Activated CD4-positive, CD25-positive, alpha-beta regulatory T cell treated with anti-CD3 and anti-CD28 coated beads, Interleukin-2, amount 50 U/mL, for 16 hours (primary cell): ENCODE measurements at regions not wholly inside any gene's neighbourhood (a gene's known extent, or its start where the extent isn't known, plus 50 kb on each side); places are given as distances from the start of the nearest gene placed in this dataset.
"Not testable (repeated sequence)": the region's sequence is repeated elsewhere in the genome, so short reads cannot be mapped to it uniquely, and the experiment has no call there.

Experiments
- DNase-seq: peaks from one replicate; pipeline ENCODE4 v3.0.0-alpha.2; 2020; ENCODE audit warnings: low read depth, low spot score

DNA sequence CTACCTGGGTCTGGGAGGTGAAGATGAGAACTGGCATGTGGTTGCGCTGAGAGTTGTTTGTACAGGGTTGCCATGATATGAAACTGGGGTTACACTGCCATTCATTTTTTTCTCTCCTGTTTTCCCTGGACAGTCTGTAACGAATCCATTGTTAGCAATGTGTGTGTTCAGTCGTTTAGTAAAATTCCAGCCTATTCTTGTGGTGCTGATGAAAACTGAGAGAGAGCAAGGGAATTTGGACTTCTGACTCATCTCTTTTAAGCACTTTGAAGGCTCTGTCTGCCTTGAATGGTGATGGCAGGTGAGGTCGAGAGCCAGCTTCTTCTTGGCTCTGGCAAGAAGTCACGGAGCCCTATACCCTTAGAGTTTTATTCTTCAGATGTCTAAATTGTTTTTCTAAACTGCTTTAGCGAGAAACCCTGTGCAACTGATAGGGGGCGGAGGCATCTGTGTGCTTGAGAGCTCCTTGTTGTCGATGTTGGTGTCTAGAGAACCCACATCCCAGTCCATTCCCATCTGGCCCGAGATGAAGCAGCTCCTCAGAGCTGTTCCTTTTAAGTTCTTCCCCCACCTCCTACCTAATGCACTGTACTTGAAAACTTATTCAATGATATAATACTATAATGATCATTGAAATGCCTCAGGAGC, 204.4 kb downstream of the TMX1 start:
- no peak for DNase-seq

DNA sequence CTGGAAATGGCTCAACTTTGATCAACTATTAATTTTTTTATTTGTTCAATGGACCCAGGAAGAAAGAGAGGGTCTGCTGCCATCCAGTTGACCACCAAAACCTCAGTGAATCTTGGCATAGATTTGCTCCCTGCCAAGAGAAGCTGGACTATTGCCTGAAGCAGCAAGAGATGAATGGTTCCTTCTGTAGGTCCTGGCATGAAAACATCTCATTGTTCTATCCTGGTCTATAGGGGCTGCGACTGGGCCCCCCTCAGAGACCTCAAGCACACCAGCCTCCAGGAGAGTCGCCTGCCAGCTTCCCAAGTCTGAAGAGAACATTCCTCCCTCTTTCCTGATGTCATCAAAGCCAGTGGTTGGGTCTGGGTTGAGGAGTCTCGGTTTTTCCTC, 204.9 kb downstream of the TMX1 start:
- DNase-seq, result no peak

DNA sequence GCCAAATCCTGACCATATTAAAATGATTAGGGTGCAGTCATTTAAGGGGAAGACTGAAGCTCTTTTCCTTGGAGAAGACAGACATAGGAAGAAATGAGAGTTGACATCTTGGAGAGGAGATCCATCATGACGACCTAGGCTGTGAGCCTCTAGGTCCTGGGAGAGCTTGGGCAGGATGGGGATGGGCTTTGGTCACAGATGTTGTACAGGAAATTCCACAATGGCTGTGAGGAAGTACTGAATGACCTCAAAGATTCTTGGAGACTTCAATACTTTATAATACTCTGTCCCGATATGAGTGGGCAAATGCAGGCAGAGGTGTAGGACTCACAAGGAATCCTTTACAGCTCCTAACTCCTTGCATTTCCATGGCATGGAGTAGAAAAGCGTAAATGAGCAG, 204.9 kb upstream of the FRMD6 start:
- no peak for DNase-seq

DNA sequence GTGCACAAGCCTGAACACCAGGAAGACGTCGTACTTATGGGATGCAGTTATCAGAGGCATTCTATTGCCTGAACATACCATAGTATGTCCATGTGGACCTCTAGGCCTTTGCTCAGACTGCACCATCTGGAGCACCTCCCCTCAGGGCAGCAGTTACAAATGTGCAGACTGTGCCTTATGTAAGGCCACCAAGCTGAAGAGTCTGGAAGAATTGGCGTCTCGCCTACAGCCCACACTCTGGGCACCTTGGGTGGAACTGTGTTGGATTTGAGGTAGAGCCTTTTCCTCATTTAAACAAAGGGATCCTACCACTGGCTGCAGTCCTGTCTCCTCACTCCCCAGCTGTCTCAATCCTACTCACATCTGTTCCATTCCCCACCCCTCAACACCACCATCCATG, 204.3 kb upstream of the FRMD6 start:
- no peak for DNase-seq

DNA sequence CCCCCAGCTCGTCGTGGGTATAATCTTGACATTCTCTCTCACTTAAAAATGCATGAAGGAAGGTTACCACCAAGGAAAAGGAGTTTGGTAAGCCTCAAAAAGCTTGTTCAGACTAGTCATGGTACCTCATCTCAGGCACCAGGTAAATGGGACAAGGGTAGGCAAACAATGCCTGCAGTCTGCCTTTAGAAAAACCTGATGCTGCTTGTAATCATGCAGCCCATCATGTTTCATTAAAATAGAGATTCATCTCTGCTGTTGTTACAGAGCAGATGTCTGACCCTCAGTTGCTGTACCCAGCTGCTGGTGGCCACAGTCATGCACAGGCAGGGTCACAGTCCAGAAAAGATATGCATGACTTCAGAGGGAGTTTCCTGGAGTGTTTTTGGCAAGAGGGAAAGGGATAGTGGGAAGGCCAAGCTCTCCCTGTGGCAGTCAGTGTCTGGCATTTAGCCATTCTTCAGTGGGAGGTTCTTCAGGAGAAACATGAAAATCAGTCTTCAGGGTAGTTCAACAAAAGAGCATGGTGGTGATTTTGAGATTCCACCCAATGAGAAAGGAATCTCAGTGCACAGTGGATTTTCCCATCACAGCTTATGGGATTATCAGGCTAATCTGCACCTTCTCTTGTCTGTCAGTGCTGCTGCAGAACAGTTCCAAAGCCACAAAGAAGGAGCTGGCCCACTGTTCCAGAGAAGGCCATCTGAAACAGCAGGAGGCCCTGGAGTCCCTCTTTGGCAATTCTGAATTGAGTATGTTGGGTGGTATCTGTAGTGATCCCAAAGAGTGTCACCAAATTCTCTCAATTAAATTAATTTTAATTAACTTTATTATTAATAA, 202.7 kb upstream of the FRMD6 start:
- no peak for DNase-seq

DNA sequence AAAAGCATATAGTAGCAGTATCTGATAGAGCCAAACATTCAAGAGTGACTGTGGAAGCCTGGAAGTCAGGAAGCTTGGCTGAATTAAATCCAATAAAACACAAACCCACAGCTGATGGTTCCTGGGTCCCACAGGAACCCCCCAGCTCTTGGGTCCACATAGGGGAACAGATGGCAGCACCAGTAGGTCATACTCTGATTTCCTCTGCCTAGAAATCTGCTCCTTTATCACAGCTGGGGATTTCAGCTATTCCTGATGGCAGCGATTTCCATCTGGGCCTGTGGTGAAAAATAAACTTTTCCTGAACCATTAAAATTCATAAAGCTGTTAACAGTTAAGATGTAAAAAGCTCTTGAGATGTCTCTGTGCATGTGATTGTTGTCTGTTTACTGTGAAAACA, 202.0 kb upstream of the FRMD6 start:
- DNase-seq, result no peak

DNA sequence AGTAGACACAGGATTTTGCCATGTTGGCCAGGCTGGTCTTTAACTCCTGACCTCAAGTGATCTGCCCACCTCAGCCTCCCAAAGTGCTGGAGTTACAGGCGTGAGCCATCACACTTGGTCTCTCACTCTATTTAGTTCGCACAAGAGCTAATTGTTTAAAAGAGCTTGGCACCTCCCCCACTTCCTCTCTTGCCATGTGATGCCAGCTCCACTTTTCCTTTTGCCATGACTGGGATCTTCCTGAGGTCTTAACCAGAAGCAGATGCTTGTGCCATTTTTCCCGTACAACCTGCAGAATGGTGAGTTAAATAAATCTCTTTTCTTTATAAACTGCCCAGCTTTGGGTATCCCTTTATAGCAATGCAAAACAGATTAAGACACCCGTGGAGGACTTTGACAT, 200.1 kb upstream of the FRMD6 start:
- no peak for DNase-seq

DNA sequence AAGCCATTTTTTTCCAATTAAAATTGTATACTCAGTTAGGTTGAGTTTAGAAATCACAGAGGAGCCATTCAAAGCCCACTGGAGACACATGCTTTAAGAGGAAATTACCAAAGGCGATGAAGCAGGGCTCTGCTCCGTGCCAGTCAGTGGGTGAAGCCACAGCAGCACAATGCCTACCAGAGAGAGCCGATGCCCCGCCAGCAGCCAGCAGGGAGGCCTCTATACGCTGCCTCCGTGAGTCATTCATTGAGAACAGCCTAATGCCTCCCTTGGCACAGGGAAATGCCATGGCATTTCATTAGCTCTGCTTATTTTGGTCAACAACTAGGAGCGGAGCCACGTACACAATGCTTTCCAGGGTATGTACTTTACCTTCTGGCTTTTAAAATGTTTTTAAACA, 197.8 kb upstream of the FRMD6 start:
- DNase-seq, result no peak

DNA sequence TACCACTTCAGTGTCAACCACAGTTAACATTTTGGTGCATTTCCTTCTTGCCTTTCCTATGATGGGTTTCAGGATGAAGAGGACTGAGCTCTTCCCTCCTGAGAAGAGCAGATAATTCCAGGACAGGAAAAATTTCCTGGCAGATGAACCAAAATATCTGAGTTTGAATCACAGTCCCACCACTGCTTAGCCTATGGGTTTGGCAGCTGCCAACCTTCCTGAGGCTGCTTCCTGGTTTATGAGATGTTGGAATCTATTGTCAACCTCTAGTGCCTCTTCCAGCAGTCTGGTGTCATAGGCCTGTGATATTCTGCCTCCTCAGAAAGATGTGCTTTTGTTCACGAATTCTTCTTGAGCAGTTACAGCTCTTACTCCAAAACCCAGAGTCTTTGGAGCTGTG, 197.4 kb upstream of the FRMD6 start:
- no peak for DNase-seq

DNA sequence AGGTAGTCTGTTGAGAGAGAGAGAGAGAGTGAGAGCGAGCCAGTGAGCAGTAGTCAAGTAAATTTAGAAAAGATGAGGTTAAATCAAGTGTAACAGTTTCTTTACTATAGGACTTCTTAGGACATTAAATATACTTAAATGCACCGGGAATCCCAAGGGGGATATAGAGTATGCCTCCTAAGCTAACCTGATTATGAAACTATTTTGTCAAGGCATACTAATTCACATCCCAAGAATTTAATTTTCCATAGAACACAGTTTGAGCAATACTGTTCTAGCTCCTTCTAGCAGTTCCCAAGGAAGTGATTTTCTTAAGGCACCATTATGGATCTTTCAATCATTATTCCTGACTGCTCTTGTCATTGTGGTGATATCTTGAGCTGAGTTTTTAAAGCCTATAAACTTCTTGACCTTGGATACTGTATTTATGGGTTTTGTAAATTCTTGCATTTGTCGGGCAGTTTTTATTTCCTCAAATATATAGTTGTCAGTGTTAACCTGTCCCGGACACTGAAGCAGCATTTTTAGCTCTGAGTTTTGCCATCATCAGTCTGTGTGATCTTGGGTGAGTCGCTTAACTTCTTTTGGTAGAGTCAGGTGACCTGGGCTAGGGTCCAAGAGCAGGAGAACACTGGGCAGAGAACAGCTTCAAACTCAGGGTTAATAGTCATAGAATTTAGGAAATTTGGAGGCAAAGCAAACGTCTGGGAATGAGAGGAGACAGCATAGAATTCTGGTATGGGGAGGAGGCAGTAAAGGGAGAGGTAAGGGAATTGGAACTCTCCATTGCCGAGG, 196.5 kb upstream of the FRMD6 start:
- no peak for DNase-seq

DNA sequence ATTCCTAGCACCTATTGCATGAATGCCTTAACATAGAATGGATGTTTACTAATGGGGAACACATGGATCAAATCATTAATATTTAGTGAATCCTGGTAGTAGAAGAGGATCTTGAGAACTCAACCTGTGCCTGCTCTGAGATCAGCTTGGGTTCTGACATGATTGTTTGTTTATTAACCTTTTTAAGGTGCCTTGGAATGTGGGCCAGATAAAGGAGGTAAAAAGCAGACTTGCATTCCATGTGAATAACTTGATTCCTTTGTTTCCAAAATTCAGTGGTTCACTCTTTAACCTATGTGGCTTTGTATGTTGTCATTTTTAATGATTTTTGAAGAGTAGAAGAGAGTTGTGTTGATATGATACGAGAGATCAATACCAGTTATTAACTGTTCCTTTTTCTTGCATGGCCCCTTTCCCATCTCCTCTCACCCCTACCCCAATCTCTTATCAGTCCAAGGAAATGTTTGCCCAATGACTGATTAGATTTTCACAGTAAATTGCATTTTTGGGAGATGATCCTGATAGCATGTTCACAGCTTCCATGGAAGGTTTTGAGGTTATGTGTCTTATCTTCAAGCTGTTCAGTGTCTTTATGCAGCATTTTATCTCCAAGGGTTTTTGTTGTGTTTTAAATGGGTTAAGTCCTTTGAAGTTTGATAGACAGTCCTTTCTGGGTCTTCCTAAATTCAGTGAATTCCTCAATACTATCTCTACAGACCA, 193.7 kb upstream of the FRMD6 start:
- DNase-seq, result no peak

DNA sequence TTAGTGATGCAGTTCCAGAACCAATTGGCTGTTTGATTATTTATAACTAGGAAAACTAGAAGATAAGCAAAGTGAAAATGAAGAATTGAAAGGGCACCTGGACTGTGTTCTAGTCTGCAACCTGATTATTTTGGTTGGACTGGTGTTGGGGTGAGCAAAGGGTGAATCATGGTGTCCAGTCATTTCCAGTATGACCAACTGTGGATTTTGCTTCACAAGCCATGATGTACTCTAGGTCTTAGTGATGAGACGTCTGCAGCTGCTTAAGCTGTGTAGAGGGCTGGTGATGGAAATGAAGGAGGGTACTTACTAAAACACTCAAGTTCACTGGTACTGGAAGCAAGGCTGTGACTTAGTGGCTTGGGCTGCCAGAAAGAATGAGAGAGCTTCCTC, 193.2 kb upstream of the FRMD6 start:
- no peak for DNase-seq

DNA sequence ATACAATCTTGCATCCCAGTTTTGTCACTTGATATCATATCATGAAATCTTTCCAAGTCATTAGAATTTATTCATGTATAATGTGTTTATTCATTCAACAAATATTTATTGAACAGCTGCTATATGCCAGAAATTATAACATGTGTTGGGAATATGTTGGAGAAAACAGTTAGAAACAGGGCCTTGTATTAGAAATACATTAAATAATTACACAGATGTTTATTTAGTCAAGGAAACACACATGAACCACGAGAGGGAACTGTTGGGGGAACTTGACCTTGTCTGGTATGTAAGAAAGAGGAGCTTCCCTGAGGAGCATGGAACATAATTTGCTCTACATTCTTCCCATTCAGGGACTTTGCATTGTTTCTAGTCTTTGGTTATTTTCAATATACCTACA, 191.7 kb upstream of the FRMD6 start:
- no peak for DNase-seq

DNA sequence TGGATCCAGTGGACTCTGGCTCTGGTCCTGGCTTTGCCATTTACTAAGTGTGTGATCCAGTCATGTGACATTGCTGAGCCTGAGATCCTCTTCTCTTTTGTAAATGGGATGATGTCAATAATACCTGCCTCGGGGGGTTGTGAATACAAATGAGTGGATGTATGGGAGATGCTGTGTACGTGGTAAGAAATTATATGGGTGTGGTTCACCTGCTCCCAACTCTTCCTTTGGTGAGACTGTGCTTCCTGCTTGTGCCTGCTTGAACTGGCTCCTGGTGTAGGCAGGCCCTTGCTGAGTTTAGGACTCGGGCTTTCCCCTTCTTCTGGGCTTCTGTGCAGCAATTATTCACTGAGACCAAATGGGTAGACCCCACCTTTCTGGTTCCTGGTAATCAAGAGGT, 189.5 kb upstream of the FRMD6 start:
- no peak for DNase-seq

DNA sequence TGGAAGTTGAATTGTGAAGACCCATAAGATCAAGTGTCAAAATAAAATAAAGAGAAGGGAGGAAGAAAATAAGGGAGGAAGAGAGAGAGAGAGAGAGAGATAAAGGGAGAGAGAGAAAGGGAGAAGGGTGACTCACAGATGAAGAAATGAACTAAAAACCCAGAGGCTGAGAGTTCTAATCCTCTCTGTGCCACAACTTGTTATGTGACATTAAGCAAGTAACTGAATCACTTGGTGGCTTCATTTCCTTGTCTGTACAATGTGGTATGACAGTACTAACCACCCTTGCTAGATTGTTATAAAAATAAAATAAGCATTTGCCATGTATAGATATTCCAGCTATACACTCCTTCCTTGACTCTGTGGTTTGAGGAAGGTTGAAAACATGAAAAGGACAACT, 189.0 kb upstream of the FRMD6 start:
- DNase-seq, result no peak

DNA sequence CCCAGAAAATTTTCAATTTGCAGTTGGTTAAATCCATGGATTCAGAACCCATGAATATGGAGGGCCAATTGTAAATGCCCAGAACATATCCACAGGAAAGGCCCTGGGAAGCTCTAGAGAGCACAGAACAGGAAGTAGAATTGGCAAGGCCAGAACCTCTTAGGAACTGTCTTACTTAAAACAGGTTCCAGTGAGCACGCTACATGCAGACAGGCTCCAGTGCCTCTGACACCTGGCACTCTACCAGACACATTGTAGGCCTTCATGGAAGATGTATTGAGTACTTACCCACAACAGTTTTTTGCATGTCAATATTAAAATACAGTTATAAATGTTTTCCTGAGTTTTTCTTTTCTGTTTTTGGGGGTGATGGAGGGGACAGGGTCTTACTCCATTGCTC, 188.2 kb upstream of the FRMD6 start:
- no peak for DNase-seq

DNA sequence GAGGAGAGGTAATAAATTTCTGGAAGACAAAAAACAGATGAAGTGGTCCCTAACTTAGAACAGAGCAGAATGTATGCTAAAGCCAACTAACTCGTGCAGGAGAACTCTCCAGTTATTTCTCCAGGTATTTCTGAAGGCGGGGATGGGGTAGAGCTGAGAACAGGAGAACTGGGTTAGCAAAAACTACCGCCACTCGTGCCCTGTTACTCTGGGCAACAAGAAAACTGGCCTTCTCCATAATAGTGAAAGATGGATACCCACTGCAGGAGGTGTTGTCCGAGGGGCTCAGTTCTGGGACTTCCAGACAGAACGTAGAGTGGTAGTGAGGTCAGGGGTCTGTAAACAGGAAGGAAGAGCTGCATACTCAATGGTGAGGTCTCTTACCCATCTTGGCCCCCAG, 187.3 kb upstream of the FRMD6 start:
- DNase-seq, result no peak

DNA sequence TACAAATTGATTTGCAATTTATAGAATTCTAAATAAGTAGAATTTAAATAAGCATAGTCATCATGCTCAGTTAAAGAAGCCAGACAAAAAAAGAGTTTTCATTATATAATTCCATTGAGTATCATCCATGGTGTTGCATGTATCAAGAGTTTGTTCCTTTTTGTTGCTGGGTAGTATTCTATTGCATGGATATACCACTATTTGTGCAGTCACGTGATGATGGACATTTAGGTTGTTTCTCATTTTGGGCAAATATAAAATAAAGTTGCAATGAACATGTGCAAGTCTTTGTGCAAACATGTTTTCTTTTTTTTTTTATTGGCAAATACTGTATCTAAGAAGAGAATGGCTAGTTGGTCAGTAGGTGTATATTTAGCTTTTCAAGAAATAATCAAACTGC, 186.2 kb upstream of the FRMD6 start:
- no peak for DNase-seq

DNA sequence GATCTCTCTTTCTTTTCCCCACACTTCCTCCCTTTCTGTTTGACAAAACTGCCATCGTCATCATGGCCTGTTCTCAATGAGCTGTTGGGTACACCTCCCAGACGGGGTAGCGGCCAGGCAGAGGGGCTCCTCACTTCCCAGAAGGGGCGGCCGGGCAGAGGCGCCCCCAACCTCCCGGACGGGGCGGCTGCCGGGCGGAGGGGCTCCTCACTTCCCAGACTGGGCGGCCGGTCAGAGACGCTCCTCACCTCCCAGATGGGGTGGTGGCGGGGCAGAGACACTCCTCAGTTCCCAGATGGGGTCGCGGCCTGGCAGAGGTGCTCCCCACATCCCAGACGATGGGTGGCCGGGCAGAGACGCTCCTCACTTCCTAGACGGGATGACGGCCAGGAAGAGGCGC, 184.3 kb upstream of the FRMD6 start:
- not testable (repeated sequence) for DNase-seq

DNA sequence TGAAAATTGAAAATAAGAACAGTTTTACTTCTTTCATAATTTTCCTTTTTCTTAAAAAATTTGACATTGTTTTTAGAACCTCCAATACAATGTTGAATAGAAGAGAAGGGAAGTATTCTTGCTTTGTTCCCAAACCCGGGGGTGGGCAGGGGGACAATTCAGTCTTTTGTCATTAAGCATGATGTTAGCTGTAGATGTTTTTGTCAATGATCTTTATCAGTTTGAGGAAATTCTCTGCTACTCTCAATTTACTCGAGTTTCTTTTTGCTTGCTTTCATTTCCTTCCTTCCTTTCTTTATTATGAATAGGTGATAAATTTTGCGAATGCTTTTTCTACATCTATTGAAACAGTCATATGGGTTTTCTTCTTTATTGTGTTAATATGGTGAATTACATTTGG, 183.2 kb upstream of the FRMD6 start:
- no peak for DNase-seq

DNA sequence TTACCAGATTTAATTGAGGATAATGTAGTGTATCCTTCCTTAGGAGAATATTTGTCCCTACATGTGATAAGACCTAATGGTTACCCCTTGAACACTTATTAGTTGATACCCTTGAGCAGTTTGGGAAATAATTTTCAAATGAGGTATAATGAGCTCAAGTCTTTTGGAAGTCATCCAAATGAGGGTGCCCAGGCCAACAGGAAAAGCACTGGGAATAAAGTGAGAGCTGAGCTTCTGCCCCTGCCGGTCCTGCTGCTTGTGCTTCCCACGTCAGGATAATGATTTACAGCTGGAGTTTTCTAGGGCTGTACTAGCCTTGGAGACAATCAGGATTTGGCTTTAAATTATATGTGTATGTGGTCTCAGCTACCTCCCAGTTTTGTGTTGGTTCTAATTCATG, 178.8 kb upstream of the FRMD6 start:
- DNase-seq, result no peak

DNA sequence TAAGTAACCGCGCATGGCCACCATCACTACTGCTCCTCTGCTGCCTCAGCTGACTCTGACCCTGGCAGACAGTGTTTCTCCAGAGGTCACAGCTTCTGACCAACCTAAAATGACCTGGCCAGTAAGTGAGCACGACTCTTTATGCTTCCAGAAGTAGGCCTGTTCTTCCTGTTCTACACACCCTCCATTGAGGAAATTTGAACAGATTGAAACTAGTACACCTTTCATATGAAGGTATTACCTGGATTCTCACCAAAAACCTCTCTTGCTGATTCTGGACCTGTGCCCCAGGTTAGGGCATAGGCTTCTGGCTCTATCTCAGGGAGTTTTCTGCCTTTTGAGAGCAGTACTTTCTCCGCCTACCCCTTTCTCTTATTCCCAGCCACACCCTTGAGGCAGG, 178.4 kb upstream of the FRMD6 start:
- DNase-seq, result no peak
